Keratinocyte (primary cell): ENCODE measurements at regions not wholly inside any gene's neighbourhood (a gene's known extent, or its start where the extent isn't known, plus 50 kb on each side); places are given as distances from the start of the nearest gene placed in this dataset.

ENCODE experiments used
- CTCF ChIP-seq, 3 experiments: IDR thresholded peaks in 1 of 3; conservative IDR thresholded peaks in 1 of 3; optimal IDR thresholded peaks in 1 of 3; 2 replicates in 2 of 3; 3 replicates in 1 of 3; pipeline versions ENCODE3 to v1.5.1; 2011; ENCODE audit warnings: low read length in 3 of 3, mild to moderate bottlenecking in 3 of 3, moderate library complexity in 2 of 3, control low read depth in 1 of 3, inconsistent platforms in 1 of 3; ENCODE audit not compliant: insufficient read depth in 2 of 3; ENCODE audit errors: extremely low read depth in 1 of 3
- EZH2 ChIP-seq: IDR thresholded peaks from one replicate; pipeline ENCODE4 v1.6.1; 2012; ENCODE audit warnings: inconsistent platforms, mild to moderate bottlenecking, low read length, moderate library complexity

- TF ChIP-seq CTCF (optimal IDR thresholded peaks at IDR 0.05 in 1 of 3, IDR thresholded peaks at IDR 0.05 in 1 of 3, conservative IDR thresholded peaks at IDR 0.05 in 1 of 3; ENCODE audit: extremely low read depth in 1 of 3, insufficient read depth in 2 of 3, low read length in 3 of 3) (no peak), EZH2 (no peak)
Measured at GRCh38 chr20:3325864-3326263, 81.6 kb downstream of the DNAAF9 start.
